HCT116 (cell line): ENCODE measurements at regions not wholly inside any gene's neighbourhood (a gene's known extent, or its start where the extent isn't known, plus 50 kb on each side); places are given as distances from the start of the nearest gene placed in this dataset.

ENCODE experiments used
- ATAC-seq: fragments of 200-7000 bp; cut with Tn5 transposase; 2 replicates; pipeline ENCODE4 v1.9.1; 2020; ENCODE audit warnings: mild to moderate bottlenecking, moderate library complexity
- BruUV-seq: library from RNA; stranded (reverse); fragments of 400-500 nt; replicated peaks from 2 replicates; lab custom pipeline; 2021; lab: Mats Ljungman, UMichigan
- CTCF ChIA-PET: fragments of 300-600 bp; sonication (Branson Sonifier 250); formaldehyde crosslinking; loops from one replicate; lab custom pipeline; 2021; ENCODE audit warnings: antibody characterized with exemption; lab: Charles Lee
- POLR2A ChIA-PET: fragments of 300-600, 350-600 bp; sonication (Branson Sonifier 250); formaldehyde crosslinking; loops from one replicate; lab custom pipeline; 2021; ENCODE audit warnings: antibody characterized with exemption; lab: Charles Lee
- RAD21 ChIA-PET, 2 experiments: fragments of 300-600 bp; sonication (Branson Sonifier 250); formaldehyde crosslinking; loops; one replicate each; lab custom pipeline; 2023; ENCODE audit warnings: low total read pairs in 2 of 2; ENCODE audit not compliant: uncharacterized antibody in 2 of 2, unreplicated experiment in 2 of 2, low non-redundant PET in 1 of 2; lab: Charles Lee
- DNase-seq: peaks from one replicate; pipeline ENCODE4 v3.0.0-alpha.2; 2010; ENCODE audit warnings: low read depth, low spot score
- H2AFZ ChIP-seq: fragments of 200-600 bp; shearing (Covaris generic), sonication (generic); 2 replicates; pipeline ENCODE4 v1.6.1; 2017; ENCODE audit warnings: low read depth, mixed run types, mixed read lengths, antibody characterized with exemption, low read length; ENCODE audit not compliant: poor library complexity, severe bottlenecking
- H3K27ac ChIP-seq: 2 replicates; pipeline ENCODE4 v1.5.1; 2012; ENCODE audit warnings: low read depth, low read length
- H3K27me3 ChIP-seq: fragments of 200-600 bp; sonication (generic); 2 replicates; pipeline ENCODE4 v1.6.1; 2016; ENCODE audit warnings: mixed run types, low read length, mixed read lengths; ENCODE audit not compliant: insufficient read depth
- H3K36me3 ChIP-seq, 2 experiments: fragments of 200-500 bp in 1 of 2; fragments of 200-600 bp in 1 of 2; sonication (Bioruptor generic) in 1 of 2; sonication (generic) in 1 of 2; 2 replicates each; pipeline versions ENCODE4 v1.5.1 to v1.6.1; 2014 to 2016; ENCODE audit warnings: low read length in 2 of 2, inconsistent platforms in 1 of 2, mixed read lengths in 1 of 2, mixed run types in 1 of 2; ENCODE audit not compliant: insufficient read depth in 2 of 2, control insufficient read depth in 1 of 2
- H3K4me1 ChIP-seq, 2 experiments: fragments of 200-600 bp in 1 of 2; sonication (generic) in 1 of 2; 2 replicates each; pipeline versions ENCODE4 v1.5.1 to v1.6.1; 2012 to 2017; ENCODE audit warnings: low read length in 2 of 2, inconsistent platforms in 1 of 2, mild to moderate bottlenecking in 1 of 2, mixed read lengths in 1 of 2, mixed run types in 1 of 2, moderate library complexity in 1 of 2; ENCODE audit not compliant: insufficient read depth in 2 of 2, control insufficient read depth in 1 of 2
- H3K4me2 ChIP-seq: fragments of 200-600 bp; sonication (generic); 2 replicates; pipeline ENCODE4 v1.6.1; 2017; ENCODE audit warnings: mixed run types, low read length, mixed read lengths
- H3K4me3 ChIP-seq, 2 experiments: fragments of 200-600 bp in 1 of 2; sonication (generic) in 1 of 2; replicated peaks in 1 of 2; 2 replicates each; pipeline ENCODE4 v1.5.1; 2011 to 2016; ENCODE audit warnings: low read length in 2 of 2, control low read depth in 1 of 2, low read depth in 1 of 2, mild to moderate bottlenecking in 1 of 2, mixed read lengths in 1 of 2, mixed run types in 1 of 2
- H3K79me2 ChIP-seq: fragments of 200-600 bp; sonication (generic); 2 replicates; pipeline ENCODE4 v1.6.1; 2017; ENCODE audit warnings: mild to moderate bottlenecking, mixed run types, low read length, moderate library complexity, mixed read lengths; ENCODE audit not compliant: insufficient read depth
- H3K9ac ChIP-seq: fragments of 200-600 bp; sonication (generic); 2 replicates; pipeline ENCODE4 v1.6.1; 2016; ENCODE audit warnings: low read length, mixed read lengths
- H3K9me2 ChIP-seq: fragments of 200-600 bp; sonication (generic), shearing (Covaris generic); 2 replicates; pipeline ENCODE4 v1.6.1; 2017; ENCODE audit warnings: mixed run types, mild to moderate bottlenecking, moderate library complexity; ENCODE audit not compliant: insufficient read depth
- H3K9me3 ChIP-seq, 2 experiments: fragments of 200-500 bp in 1 of 2; fragments of 200-600 bp in 1 of 2; sonication (Bioruptor generic) in 1 of 2; sonication (generic) in 1 of 2; 2 replicates each; pipeline ENCODE4 v1.6.1; 2014 to 2017; ENCODE audit warnings: low read length in 2 of 2, mixed read lengths in 2 of 2, inconsistent platforms in 1 of 2, low read depth in 1 of 2, mild to moderate bottlenecking in 1 of 2, mixed run types in 1 of 2, moderate library complexity in 1 of 2; ENCODE audit not compliant: control insufficient read depth in 1 of 2, insufficient read depth in 1 of 2
- H4K20me1 ChIP-seq: fragments of 200-600 bp; sonication (generic), shearing (Covaris generic); 2 replicates; pipeline ENCODE4 v1.6.1; 2017; ENCODE audit warnings: mixed run types, mild to moderate bottlenecking, moderate library complexity; ENCODE audit not compliant: insufficient read depth
- CBX3 ChIP-seq: IDR thresholded peaks from 2 replicates; pipeline ENCODE4 v1.6.1; 2012; ENCODE audit warnings: low read depth
- CTCF ChIP-seq, 3 experiments: fragments of 200-600 bp in 1 of 3; sonication (generic) in 1 of 3; IDR thresholded peaks in 2 of 3; conservative IDR thresholded peaks in 1 of 3; 2 replicates each; pipeline ENCODE4 v1.5.1; 2012 to 2017; ENCODE audit warnings: low read depth in 2 of 3, low read length in 2 of 3, antibody characterized with exemption in 1 of 3, borderline replicate concordance in 1 of 3, control low read depth in 1 of 3, mild to moderate bottlenecking in 1 of 3, mixed read lengths in 1 of 3, mixed run types in 1 of 3, moderate library complexity in 1 of 3; ENCODE audit not compliant: insufficient read depth in 1 of 3
- ELF1 ChIP-seq: IDR thresholded peaks from 2 replicates; pipeline ENCODE4 v1.6.1; 2012; ENCODE audit warnings: low read depth, borderline replicate concordance
- FOSL1 ChIP-seq: IDR thresholded peaks from 2 replicates; pipeline ENCODE4 v1.6.1; 2012; ENCODE audit warnings: low read depth
- POLR2A ChIP-seq: IDR thresholded peaks from 2 replicates; pipeline ENCODE4 v1.7.0; 2011; ENCODE audit warnings: borderline replicate concordance; ENCODE audit not compliant: insufficient read depth, insufficient read length; ENCODE audit errors: extremely low read depth
- POLR2AphosphoS5 ChIP-seq: IDR thresholded peaks from 2 replicates; pipeline ENCODE4 v1.6.1; 2011; ENCODE audit warnings: mild to moderate bottlenecking, low read depth, low read length, moderate library complexity
- RAD21 ChIP-seq: IDR thresholded peaks from 2 replicates; pipeline ENCODE4 v1.6.1; 2012; ENCODE audit warnings: low read depth, mild to moderate bottlenecking
- SIN3A ChIP-seq: IDR thresholded peaks from 2 replicates; pipeline ENCODE4 v1.6.1; 2012; ENCODE audit warnings: low read depth
- SRF ChIP-seq: IDR thresholded peaks from 2 replicates; pipeline ENCODE4 v1.6.1; 2012; ENCODE audit warnings: low read depth
- TCF7L2 ChIP-seq: IDR thresholded peaks from 2 replicates; pipeline ENCODE4 v1.7.0; 2011; ENCODE audit warnings: borderline replicate concordance, inconsistent platforms; ENCODE audit not compliant: insufficient read depth, insufficient read length; ENCODE audit errors: extremely low read depth
- YY1 ChIP-seq: IDR thresholded peaks from 2 replicates; pipeline ENCODE4 v1.6.1; 2011; ENCODE audit warnings: low read length, low read depth, moderate library complexity, mild to moderate bottlenecking; ENCODE audit not compliant: insufficient replicate concordance; ENCODE audit errors: extremely low read depth
- intact Hi-C: fragments of 100-400 bp; cut with micrococcal nuclease; formaldehyde crosslinking; loops from 2 replicates; pipeline ENCODE4 v1.10.0; 2022

GRCh38 chr14:98701377-98701776 lies 570.6 kb downstream of the BCL11B start:
- H4K20me1 ChIP-seq: no peaks in the 10 kb centered on the region
- no peak overlapping the region for H3K4me2 ChIP-seq
- no peaks in the 10 kb centered on the region for H3K36me3 ChIP-seq
- H3K4me1 ChIP-seq: no peaks in the 10 kb centered on the region
- DNase-seq: no peak
- no peak overlapping the region for H2AFZ ChIP-seq
- intact Hi-C loops: no loop called here
- no TSS peak for BruUV-seq
- ChIA-PET CTCF (no interaction called here), RAD21 (no interaction called here), POLR2A (no interaction called here)
- ATAC-seq: no peak
- H3K79me2 ChIP-seq: no peaks in the 10 kb centered on the region
- H3K9me2 ChIP-seq: no peaks in the 10 kb centered on the region
- TF ChIP-seq RAD21 (no peak), SRF (no peak), CTCF (IDR thresholded peaks at IDR 0.05 in 2 of 3, conservative IDR thresholded peaks at IDR 0.05 in 1 of 3; ENCODE audit: borderline replicate concordance in 1 of 3, insufficient read depth in 1 of 3, low read depth in 2 of 3, low read length in 2 of 3) (no peak), POLR2A (no peak), ELF1 (no peak), FOSL1 (no peak), TCF7L2 (no peak), SIN3A (no peak), CBX3 (no peak), POLR2AphosphoS5 (no peak), YY1 (no peak)
- no peak overlapping the region for H3K27ac ChIP-seq
- no peaks in the 10 kb centered on the region for H3K9me3 ChIP-seq
- H3K4me3 ChIP-seq: no peak overlapping the region
- no peak overlapping the region for H3K9ac ChIP-seq
- 0 out of 2 replicates have a peak, but pooled peaks cover 3% of the 10 kb centered on the region for H3K27me3 ChIP-seq
